ENCODE measurements at regions not wholly inside any gene's neighbourhood (a gene's known extent, or its start where the extent isn't known, plus 50 kb on each side); places are given as distances from the start of the nearest gene placed in this dataset.
"Not testable (repeated sequence)": the region's sequence is repeated elsewhere in the genome, so short reads cannot be mapped to it uniquely, and the experiment has no call there.

- H3K4me3 ChIP-seq (ENCODE audit: low read length): no peak overlapping the region
- DNase-seq (ENCODE audit: low read depth): no peak
- TF ChIP-seq CTCF (conservative IDR thresholded peaks at IDR 0.05; ENCODE audit: low read depth, low read length): no peak
Measured at GRCh38 chr16:61465285-61465684, 571.0 kb downstream of the CDH8 start.

GRCh38 chr16:61460020-61460419, 576.2 kb downstream of the CDH8 start:
- no peak overlapping the region for H3K4me3 ChIP-seq (ENCODE audit: low read length)
- no peak for DNase-seq (ENCODE audit: low read depth)
- no peak for TF ChIP-seq CTCF (conservative IDR thresholded peaks at IDR 0.05; ENCODE audit: low read depth, low read length)

- no peak for DNase-seq (ENCODE audit: low read depth)
- TF ChIP-seq CTCF (conservative IDR thresholded peaks at IDR 0.05; ENCODE audit: low read depth, low read length): no peak
- H3K4me3 ChIP-seq (ENCODE audit: low read length): no peak overlapping the region
Measured at GRCh38 chr16:61435346-61435745, 600.9 kb downstream of the CDH8 start.

GRCh38 chr16:61432421-61432820, 603.8 kb downstream of the CDH8 start:
- TF ChIP-seq CTCF (conservative IDR thresholded peaks at IDR 0.05; ENCODE audit: low read depth, low read length): no peak
- no peak overlapping the region for H3K4me3 ChIP-seq (ENCODE audit: low read length)
- peak; percentile 4 for DNase-seq (ENCODE audit: low read depth)

- no peak for DNase-seq (ENCODE audit: low read depth)
Measured at GRCh38 chr16:61421111-61421510, 615.1 kb downstream of the CDH8 start.

GRCh38 chr16:61419791-61420190, 616.4 kb downstream of the CDH8 start:
- no peak overlapping the region for H3K4me3 ChIP-seq (ENCODE audit: low read length)
- TF ChIP-seq CTCF (conservative IDR thresholded peaks at IDR 0.05; ENCODE audit: low read depth, low read length): no peak
- DNase-seq (ENCODE audit: low read depth): no peak

More at GRCh38 chr16:61421111-61421510, 615.1 kb downstream of the CDH8 start:
- H3K4me3 ChIP-seq (ENCODE audit: low read length): no peak overlapping the region
- TF ChIP-seq CTCF (conservative IDR thresholded peaks at IDR 0.05; ENCODE audit: low read depth, low read length): no peak

GRCh38 chr16:61418802-61419201, 617.4 kb downstream of the CDH8 start:
- DNase-seq (ENCODE audit: low read depth); H3K4me3 ChIP-seq (ENCODE audit: low read length): not testable (repeated sequence)

- no peak overlapping the region for H3K4me3 ChIP-seq (ENCODE audit: low read length)
- no peak for DNase-seq (ENCODE audit: low read depth)
- no peak for TF ChIP-seq CTCF (conservative IDR thresholded peaks at IDR 0.05; ENCODE audit: low read depth, low read length)
Measured at GRCh38 chr16:61415126-61415525, 621.1 kb downstream of the CDH8 start.
